Choroid plexus epithelial cell (primary cell): ENCODE measurements at regions not wholly inside any gene's neighbourhood (a gene's known extent, or its start where the extent isn't known, plus 50 kb on each side); places are given as distances from the start of the nearest gene placed in this dataset.
A peak's percentile ranks its signal among the peaks of the same experiment; 100 is the strongest.

Source experiments
- DNase-seq: peaks from one replicate; pipeline ENCODE4 v3.0.0-alpha.2; 2010; ENCODE audit warnings: low read depth
- H3K4me3 ChIP-seq: 2 replicates; pipeline ENCODE4 v1.5.1; 2011; ENCODE audit warnings: low read depth, mild to moderate bottlenecking, control low read depth, low read length, moderate library complexity
- CTCF ChIP-seq: conservative IDR thresholded peaks from 2 replicates; pipeline ENCODE4 v1.5.1; 2011; ENCODE audit warnings: low read depth, mild to moderate bottlenecking, control low read depth, inconsistent platforms, low read length, moderate library complexity

DNA sequence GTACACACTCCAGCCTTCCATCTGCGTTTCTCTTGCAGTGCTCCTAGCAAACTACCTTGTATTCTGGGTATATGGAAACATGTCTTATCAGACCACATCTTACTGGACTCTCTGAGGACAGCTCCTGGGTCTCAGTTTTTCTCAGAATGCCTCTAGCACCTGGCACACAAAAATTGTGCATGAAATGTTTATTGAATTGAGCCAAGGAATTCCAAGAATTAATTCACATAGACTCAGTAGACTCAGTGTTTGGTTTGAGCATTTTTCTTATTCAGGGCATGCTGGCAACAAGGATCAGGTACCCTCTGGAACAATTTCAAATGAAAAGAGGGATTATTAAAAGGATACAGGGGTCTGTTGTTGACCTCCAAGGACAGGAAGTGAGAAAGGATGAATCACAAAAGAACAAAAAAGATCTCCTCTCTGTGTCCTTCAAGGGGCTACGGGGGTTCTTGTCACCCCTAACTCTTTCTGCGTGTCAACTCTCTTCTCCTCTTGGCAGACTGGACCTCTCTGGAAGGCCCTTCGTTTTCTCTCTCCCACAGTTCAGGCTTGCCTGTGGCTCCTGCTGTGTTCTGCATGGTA, 270.0 kb upstream of the HES1 start:
- H3K4me3 ChIP-seq, result no peak overlapping the region
- DNase-seq, result no peak
- TF ChIP-seq CTCF, result no peak

- no peak overlapping the region for H3K4me3 ChIP-seq
- TF ChIP-seq CTCF, result no peak
- no peak for DNase-seq
These were observed 267.4 kb upstream of the HES1 start for GRCh38 chr3:193868590-193868989.

- H3K4me3 ChIP-seq, result no peak overlapping the region
- no peak for TF ChIP-seq CTCF
- peak; percentile 87 for DNase-seq
These were observed 266.4 kb upstream of the HES1 start for GRCh38 chr3:193869221-193870201.

DNA sequence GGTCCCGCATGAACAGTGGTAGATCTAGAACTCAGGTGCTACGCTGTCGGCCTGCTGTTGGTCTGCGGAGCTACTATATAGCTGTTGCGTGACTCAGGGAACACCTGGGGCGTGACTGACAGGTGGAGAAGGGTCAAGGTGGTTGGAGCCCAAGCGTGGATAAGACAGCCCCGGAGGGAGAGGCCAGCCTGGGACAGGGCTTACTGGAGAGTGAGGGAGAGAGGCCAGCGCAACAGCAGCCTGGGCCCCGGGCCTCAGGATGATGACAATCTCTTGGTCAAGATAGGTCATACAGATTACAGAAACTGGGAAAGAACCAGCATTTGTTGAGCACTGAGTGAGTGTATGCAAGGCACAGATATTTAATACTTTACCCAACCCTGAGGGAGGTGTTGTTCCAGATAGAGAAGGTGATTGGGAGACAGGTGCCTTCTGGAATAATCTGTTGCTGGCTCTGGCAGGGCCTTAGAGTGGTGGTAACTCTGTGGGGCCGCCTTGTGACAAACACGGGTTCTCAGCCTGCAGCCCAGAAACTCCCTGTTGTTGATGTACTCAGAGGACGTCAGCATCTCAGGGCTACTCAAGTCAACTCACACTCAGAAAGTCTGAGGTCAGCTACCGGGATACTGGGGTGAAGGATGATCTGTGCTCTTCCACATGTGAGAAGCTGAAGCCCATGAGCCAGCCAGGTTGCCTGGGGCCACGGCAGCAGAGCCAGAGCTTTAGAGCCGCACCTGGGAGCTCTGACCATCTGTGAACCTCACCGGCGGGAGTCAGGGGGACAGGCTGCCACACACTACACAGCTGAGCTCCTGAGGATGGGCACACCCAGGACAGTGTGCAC, 265.4 kb upstream of the HES1 start:
- no peak overlapping the region for H3K4me3 ChIP-seq
- TF ChIP-seq CTCF, result no peak
- DNase-seq, result no peak

DNA sequence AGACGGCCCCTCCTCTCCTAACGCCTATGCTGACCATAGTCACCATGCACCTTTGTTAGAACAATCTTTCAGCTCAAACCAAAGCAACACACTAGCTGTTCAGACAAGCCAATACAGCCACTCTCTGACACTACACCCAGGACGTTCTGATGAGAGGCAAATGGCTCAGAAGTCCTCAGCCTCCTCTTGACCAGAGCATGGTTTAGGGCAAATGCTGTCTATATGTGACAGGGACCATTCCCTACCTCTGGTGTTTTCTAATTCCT, 264.8 kb upstream of the HES1 start:
- no peak for TF ChIP-seq CTCF
- no peak overlapping the region for H3K4me3 ChIP-seq
- DNase-seq, result no peak

DNA sequence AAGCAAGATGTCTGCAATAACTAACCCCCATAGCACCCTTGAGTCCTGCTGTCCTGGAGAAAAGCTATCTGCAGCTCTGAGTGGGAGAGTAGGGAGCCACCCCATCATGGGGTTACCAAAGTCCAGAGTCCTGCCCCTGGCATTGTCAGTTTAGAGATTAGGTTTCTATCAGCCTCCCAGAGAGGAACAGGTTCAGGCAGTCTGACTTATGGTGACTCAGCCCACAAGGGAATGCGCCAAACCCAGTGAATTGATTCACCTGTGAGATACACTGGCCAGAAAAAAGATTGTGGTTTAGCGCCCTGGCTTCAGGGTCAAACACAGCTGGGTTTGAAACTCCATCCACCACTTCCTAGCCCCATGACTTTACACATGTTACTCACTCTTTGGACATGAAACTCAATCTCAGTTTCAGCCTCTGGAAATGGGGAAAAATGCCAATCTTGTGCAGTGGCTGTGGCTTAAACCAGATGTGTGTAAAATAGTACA, 263.6 kb upstream of the HES1 start:
- DNase-seq, result peak; percentile 98
- H3K4me3 ChIP-seq, result no peak overlapping the region
- no peak for TF ChIP-seq CTCF
